Right lobe of liver (tissue), 4 donors: ENCODE measurements at regions not wholly inside any gene's neighbourhood (a gene's known extent, or its start where the extent isn't known, plus 50 kb on each side); places are given as distances from the start of the nearest gene placed in this dataset.

Source experiments
- CTCF ChIP-seq, 4 donors: fragments of 200-600 bp in 3 of 4; fragments of 450-650 bp in 1 of 4; IDR thresholded peaks; one replicate each; pipeline versions ENCODE4 v1.5.1 to v1.8.0; 2016 to 2022; ENCODE audit warnings: antibody characterized with exemption in 4 of 4, mild to moderate bottlenecking in 2 of 4
- POLR2A ChIP-seq: fragments of 450-650 bp; IDR thresholded peaks from one replicate; pipeline ENCODE4 v1.6.1; 2017; ENCODE audit warnings: antibody characterized with exemption, mild to moderate bottlenecking
- donor health status: DM: no; HTN: no; CAD: no.
- donor health status: DM: no; HTN: no; CAD: no.
- donor health status: DM: no; HTN: yes; CAD: no.

- TF ChIP-seq CTCF (IDR thresholded peaks at IDR 0.05) (no peak), POLR2A (no peak)
Observed at GRCh38 chr2:188881434-188881833, 92.7 kb upstream of the COL3A1 start.
